Liver (tissue), 8 donors: ENCODE measurements at regions not wholly inside any gene's neighbourhood (a gene's known extent, or its start where the extent isn't known, plus 50 kb on each side); places are given as distances from the start of the nearest gene placed in this dataset.

ENCODE experiments used
- DNase-seq: peaks from one replicate; pipeline ENCODE4 v3.0.0-alpha.2; 2017; ENCODE audit warnings: low spot score
- H3K27ac ChIP-seq, 2 donors: one replicate each; pipeline ENCODE4 v1.7.0; 2013; ENCODE audit warnings: inconsistent platforms in 2 of 2, low read length in 2 of 2, control low read depth in 1 of 2, low read depth in 1 of 2, mild to moderate bottlenecking in 1 of 2
- H3K27me3 ChIP-seq, 4 donors: one replicate each; pipeline versions ENCODE4 v1.6.1 to v1.7.0; 2013; ENCODE audit warnings: low read length in 3 of 4, inconsistent platforms in 1 of 4, mild to moderate bottlenecking in 1 of 4, moderate library complexity in 1 of 4; ENCODE audit not compliant: control insufficient read depth in 4 of 4, insufficient read depth in 4 of 4
- H3K36me3 ChIP-seq, 4 donors: one replicate each; pipeline versions ENCODE4 v1.6.1 to v1.7.0; 2013; ENCODE audit warnings: low read length in 3 of 4, mild to moderate bottlenecking in 3 of 4, low read depth in 1 of 4, moderate library complexity in 1 of 4; ENCODE audit not compliant: control insufficient read depth in 4 of 4, insufficient read depth in 3 of 4
- H3K4me1 ChIP-seq, 4 donors: one replicate each; pipeline versions ENCODE4 v1.6.1 to v1.7.0; 2013; ENCODE audit warnings: low read length in 3 of 4, mild to moderate bottlenecking in 3 of 4, moderate library complexity in 1 of 4; ENCODE audit not compliant: control insufficient read depth in 4 of 4, insufficient read depth in 4 of 4
- H3K4me3 ChIP-seq, 3 donors: one replicate each; pipeline versions ENCODE4 v1.6.1 to v1.7.0; 2013; ENCODE audit warnings: low read length in 3 of 3, control low read depth in 1 of 3, low read depth in 1 of 3, mild to moderate bottlenecking in 1 of 3
- H3K9ac ChIP-seq, 2 donors: one replicate each; pipeline ENCODE4 v1.7.0; 2013; ENCODE audit warnings: low read length in 2 of 2, mild to moderate bottlenecking in 2 of 2, moderate library complexity in 2 of 2, control low read depth in 1 of 2, low read depth in 1 of 2
- H3K9me3 ChIP-seq, 4 donors: one replicate each; pipeline versions ENCODE4 v1.6.1 to v1.7.0; 2013; ENCODE audit warnings: low read length in 3 of 4; ENCODE audit not compliant: control insufficient read depth in 4 of 4
- ATF3 ChIP-seq: IDR thresholded peaks from 2 replicates; pipeline ENCODE4 v1.6.1; 2016; ENCODE audit warnings: antibody characterized with exemption
- CTCF ChIP-seq: fragments of 150-350 bp; IDR thresholded peaks from 2 replicates; pipeline ENCODE4 v1.5.1; 2017; ENCODE audit warnings: improper control_type of control experiment, low read depth, low read length; ENCODE audit not compliant: missing input control
- EGR1 ChIP-seq, 2 donors: IDR thresholded peaks; 2 replicates each; pipeline ENCODE4 v1.6.1; 2016 to 2018; ENCODE audit warnings: antibody characterized with exemption in 2 of 2, low read depth in 2 of 2
- FOXA1 ChIP-seq: IDR thresholded peaks from 2 replicates; pipeline ENCODE4 v1.6.1; 2016; ENCODE audit warnings: antibody characterized with exemption
- FOXA2 ChIP-seq: IDR thresholded peaks from 2 replicates; pipeline ENCODE4 v1.6.1; 2016; ENCODE audit warnings: antibody characterized with exemption
- GABPA ChIP-seq, 2 donors: IDR thresholded peaks in 1 of 2; conservative IDR thresholded peaks in 1 of 2; 2 replicates each; pipeline ENCODE4 v1.6.1; 2016; ENCODE audit warnings: antibody characterized with exemption in 2 of 2, mild to moderate bottlenecking in 1 of 2, moderate library complexity in 1 of 2
- HNF4A ChIP-seq, 2 donors: conservative IDR thresholded peaks; 2 replicates each; pipeline ENCODE4 v1.6.1; 2016; ENCODE audit warnings: antibody characterized with exemption in 2 of 2, mild to moderate bottlenecking in 2 of 2
- HNF4G ChIP-seq: IDR thresholded peaks from 2 replicates; pipeline ENCODE4 v1.6.1; 2016; ENCODE audit warnings: antibody characterized with exemption
- JUND ChIP-seq, 2 donors: IDR thresholded peaks; 2 replicates each; pipeline ENCODE4 v1.6.1; 2016; ENCODE audit warnings: antibody characterized with exemption in 2 of 2
- MAX ChIP-seq: IDR thresholded peaks from 2 replicates; pipeline ENCODE4 v1.6.1; 2016; ENCODE audit warnings: antibody characterized with exemption
- NR2F2 ChIP-seq: IDR thresholded peaks from 2 replicates; pipeline ENCODE4 v1.6.1; 2016; ENCODE audit warnings: antibody characterized with exemption
- RAD21 ChIP-seq, 2 donors: IDR thresholded peaks; 2 replicates each; pipeline ENCODE4 v1.6.1; 2016; ENCODE audit warnings: antibody characterized with exemption in 2 of 2, mild to moderate bottlenecking in 2 of 2
- REST ChIP-seq: IDR thresholded peaks from 2 replicates; pipeline ENCODE4 v1.6.1; 2016; ENCODE audit warnings: antibody characterized with exemption, mild to moderate bottlenecking
- RXRA ChIP-seq, 2 donors: IDR thresholded peaks; 2 replicates each; pipeline ENCODE4 v1.6.1; 2017 to 2018; ENCODE audit warnings: antibody characterized with exemption in 2 of 2, mild to moderate bottlenecking in 1 of 2
- SP1 ChIP-seq: IDR thresholded peaks from 2 replicates; pipeline ENCODE4 v1.6.1; 2018; ENCODE audit warnings: antibody characterized with exemption, mild to moderate bottlenecking
- TAF1 ChIP-seq: conservative IDR thresholded peaks from 2 replicates; pipeline ENCODE4 v1.6.1; 2016; ENCODE audit warnings: antibody characterized with exemption, mild to moderate bottlenecking
- YY1 ChIP-seq: IDR thresholded peaks from 2 replicates; pipeline ENCODE4 v1.6.1; 2016; ENCODE audit warnings: antibody characterized with exemption, mild to moderate bottlenecking
- ZBTB33 ChIP-seq: IDR thresholded peaks from 2 replicates; pipeline ENCODE4 v1.6.1; 2016; ENCODE audit warnings: antibody characterized with exemption
- WGBS: extraction: QIAGEN DNeasy Blood & Tissue Kit; methylation state at CpG from one replicate; pipeline ENCODE4 v1.1.7; 2013; 5-methylcytosine and 5-hydroxymethylcytosine counted together
- donor health status: healthy.
- donor health status: healthy.
- donor health status: healthy.
- donor health status: healthy.
- donor health status: healthy.

- no peaks in the 10 kb centered on the region for H3K27me3 ChIP-seq
- H3K27ac ChIP-seq: no peak overlapping the region
- no peak overlapping the region for H3K4me3 ChIP-seq
- no peak overlapping the region for H3K9ac ChIP-seq
- TF ChIP-seq SP1 (no peak), JUND (IDR thresholded peaks at IDR 0.05) (no peak), ZBTB33 (no peak), ATF3 (no peak), YY1 (no peak), FOXA1 (no peak), REST (no peak), FOXA2 (no peak), RXRA (IDR thresholded peaks at IDR 0.05) (no peak), CTCF (no peak), HNF4A (conservative IDR thresholded peaks at IDR 0.05) (no peak), RAD21 (IDR thresholded peaks at IDR 0.05) (no peak), NR2F2 (no peak)
- peaks cover 0 to 3% (median 0%) of the 10 kb centered on the region in 4 donors for H3K9me3 ChIP-seq
- no peaks in the 10 kb centered on the region for H3K4me1 ChIP-seq
- DNase-seq: no peak
- no peaks in the 10 kb centered on the region for H3K36me3 ChIP-seq
Measured at GRCh38 chr18:29494371-29494770, 1317.4 kb upstream of the CDH2 start.

GRCh38 chr18:29491907-29492306 lies 1315.0 kb upstream of the CDH2 start:
- Histone ChIP-seq H3K9me3 (peaks cover 0 to 3% (median 0%) of the 10 kb centered on the region in 4 donors), H3K9ac (no peak overlapping the region), H3K27ac (no peak overlapping the region), H3K27me3 (no peaks in the 10 kb centered on the region), H3K4me1 (no peaks in the 10 kb centered on the region), H3K4me3 (no peak overlapping the region), H3K36me3 (no peaks in the 10 kb centered on the region)
- DNase-seq: no peak
- 66% methylated on average over 2 of the region's 2 CpGs for WGBS
- TF ChIP-seq HNF4A (conservative IDR thresholded peaks at IDR 0.05) (no peak), HNF4G (no peak), EGR1 (IDR thresholded peaks at IDR 0.05; ENCODE audit: low read depth in 2 of 2) (no peak), FOXA2 (no peak), SP1 (no peak), MAX (no peak), FOXA1 (no peak), TAF1 (no peak), RXRA (IDR thresholded peaks at IDR 0.05) (no peak), GABPA (IDR thresholded peaks at IDR 0.05 in 1 of 2, conservative IDR thresholded peaks at IDR 0.05 in 1 of 2) (no peak), JUND (IDR thresholded peaks at IDR 0.05) (no peak), REST (no peak), NR2F2 (no peak), ZBTB33 (no peak), ATF3 (no peak), YY1 (no peak), RAD21 (IDR thresholded peaks at IDR 0.05) (no peak)
